Body of pancreas (tissue), 4 donors: ENCODE measurements at regions not wholly inside any gene's neighbourhood (a gene's known extent, or its start where the extent isn't known, plus 50 kb on each side); places are given as distances from the start of the nearest gene placed in this dataset.

Experiments used
- ATAC-seq: fragments of 150-250 bp; one replicate; pipeline ENCODE4 v1.9.1; 2016
- DNase-seq, 4 donors: peaks; one replicate each; pipeline ENCODE4 v3.0.0-alpha.2; 2019
- H3K27ac ChIP-seq, 4 donors: fragments of 200-600 bp; sonication (generic); 1 replicate in 3 of 4; 2 replicates in 1 of 4; pipeline versions ENCODE4 v1.5.1 to v1.6.1; 2016 to 2019; ENCODE audit warnings: mild to moderate bottlenecking in 1 of 4, mixed read lengths in 1 of 4, moderate library complexity in 1 of 4
- H3K27me3 ChIP-seq, 2 donors: fragments of 200-600 bp; sonication (generic); one replicate each; pipeline ENCODE4 v1.6.0; 2016; ENCODE audit warnings: mild to moderate bottlenecking in 1 of 2
- H3K36me3 ChIP-seq, 2 donors: fragments of 200-600 bp; sonication (generic); replicated peaks in 1 of 2; 2 replicates each; pipeline ENCODE4 v1.5.1; 2016; ENCODE audit warnings: low read depth in 2 of 2; ENCODE audit not compliant: insufficient read depth in 1 of 2
- H3K4me1 ChIP-seq: fragments of 200-600 bp; sonication (generic); one replicate; pipeline ENCODE4 v1.6.0; 2016
- H3K4me3 ChIP-seq, 2 donors: fragments of 200-600 bp; sonication (generic); 1 replicate in 1 of 2; 2 replicates in 1 of 2; pipeline ENCODE4 v1.5.1; 2016 to 2019
- H3K9me3 ChIP-seq, 3 donors: fragments of 200-600 bp; sonication (generic); 1 replicate in 2 of 3; 2 replicates in 1 of 3; pipeline ENCODE4 v1.5.1; 2016
- POLR2A ChIP-seq, 3 donors: fragments of 450-650 bp; IDR thresholded peaks; one replicate each; pipeline ENCODE4 v1.6.1; 2016; ENCODE audit warnings: antibody characterized with exemption in 3 of 3, mild to moderate bottlenecking in 2 of 3
- WGBS, 2 donors: methylation state at CpG; one replicate each; pipeline ENCODE4 v1.1.5; 2017; 5-methylcytosine and 5-hydroxymethylcytosine counted together
- intact Hi-C: fragments of 100-400 bp; cut with DNase I; formaldehyde crosslinking; loops from one replicate; pipeline ENCODE4 v1.15.1; 2023
- TF ChIP-seq, protein P1 (sequence below), 7 experiments: fragments of 450-650 bp in 4 of 7; fragments of 200-600 bp in 3 of 7; sonication (generic) in 3 of 7; IDR thresholded peaks; one replicate each; pipeline ENCODE4 v1.5.1; 2016 to 2019; ENCODE audit warnings: antibody characterized with exemption in 7 of 7

- DNase-seq = no peak
- no peaks in the 10 kb centered on the region for H3K9me3 ChIP-seq
- ATAC-seq = no peak
- no peaks in the 10 kb centered on the region for H3K36me3 ChIP-seq
- H3K4me3 ChIP-seq = no peak overlapping the region
- WGBS, 2 donors = 41 to 45% methylated on average over 3 of the region's 3 CpGs
- intact Hi-C loops = no loop called here
- no peaks in the 10 kb centered on the region for H3K4me1 ChIP-seq
- TF ChIP-seq, protein P1, sequence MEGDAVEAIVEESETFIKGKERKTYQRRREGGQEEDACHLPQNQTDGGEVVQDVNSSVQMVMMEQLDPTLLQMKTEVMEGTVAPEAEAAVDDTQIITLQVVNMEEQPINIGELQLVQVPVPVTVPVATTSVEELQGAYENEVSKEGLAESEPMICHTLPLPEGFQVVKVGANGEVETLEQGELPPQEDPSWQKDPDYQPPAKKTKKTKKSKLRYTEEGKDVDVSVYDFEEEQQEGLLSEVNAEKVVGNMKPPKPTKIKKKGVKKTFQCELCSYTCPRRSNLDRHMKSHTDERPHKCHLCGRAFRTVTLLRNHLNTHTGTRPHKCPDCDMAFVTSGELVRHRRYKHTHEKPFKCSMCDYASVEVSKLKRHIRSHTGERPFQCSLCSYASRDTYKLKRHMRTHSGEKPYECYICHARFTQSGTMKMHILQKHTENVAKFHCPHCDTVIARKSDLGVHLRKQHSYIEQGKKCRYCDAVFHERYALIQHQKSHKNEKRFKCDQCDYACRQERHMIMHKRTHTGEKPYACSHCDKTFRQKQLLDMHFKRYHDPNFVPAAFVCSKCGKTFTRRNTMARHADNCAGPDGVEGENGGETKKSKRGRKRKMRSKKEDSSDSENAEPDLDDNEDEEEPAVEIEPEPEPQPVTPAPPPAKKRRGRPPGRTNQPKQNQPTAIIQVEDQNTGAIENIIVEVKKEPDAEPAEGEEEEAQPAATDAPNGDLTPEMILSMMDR (IDR thresholded peaks at IDR 0.05) = no peak
- no peak for TF ChIP-seq POLR2A (IDR thresholded peaks at IDR 0.05)
- H3K27me3 ChIP-seq = no peaks in the 10 kb centered on the region
- no peak overlapping the region for H3K27ac ChIP-seq
Observed at GRCh38 chr5:117497601-117498000, 923.0 kb upstream of the SEMA6A start.

GRCh38 chr5:117496801-117497200, 922.2 kb upstream of the SEMA6A start:
- Histone ChIP-seq H3K9me3 (no peaks in the 10 kb centered on the region), H3K4me3 (no peak overlapping the region), H3K36me3 (no peaks in the 10 kb centered on the region), H3K27ac (no peak overlapping the region), H3K4me1 (no peaks in the 10 kb centered on the region), H3K27me3 (no peaks in the 10 kb centered on the region)
- intact Hi-C loops = no loop called here
- 46 to 50% methylated on average over 1 of the region's 1 CpG for WGBS, 2 donors
- ATAC-seq = no peak
- no peak for TF ChIP-seq POLR2A (IDR thresholded peaks at IDR 0.05)
- TF ChIP-seq, protein P1 (IDR thresholded peaks at IDR 0.05) = no peak
- no peak for DNase-seq

- 89% methylated on average over 2 of the region's 2 CpGs for WGBS, 2 donors
- DNase-seq = no peak
- no peak overlapping the region for H3K27ac ChIP-seq
- no peak for TF ChIP-seq POLR2A (IDR thresholded peaks at IDR 0.05)
- TF ChIP-seq, protein P1 (IDR thresholded peaks at IDR 0.05) = no peak
- no peaks in the 10 kb centered on the region for H3K4me1 ChIP-seq
- H3K4me3 ChIP-seq = no peak overlapping the region
- H3K27me3 ChIP-seq = no peaks in the 10 kb centered on the region
- no peak for ATAC-seq
- intact Hi-C loops = no loop called here
- H3K36me3 ChIP-seq = no peaks in the 10 kb centered on the region
- no peaks in the 10 kb centered on the region for H3K9me3 ChIP-seq
Observed at GRCh38 chr5:117494188-117494587, 919.6 kb upstream of the SEMA6A start.

DNA sequence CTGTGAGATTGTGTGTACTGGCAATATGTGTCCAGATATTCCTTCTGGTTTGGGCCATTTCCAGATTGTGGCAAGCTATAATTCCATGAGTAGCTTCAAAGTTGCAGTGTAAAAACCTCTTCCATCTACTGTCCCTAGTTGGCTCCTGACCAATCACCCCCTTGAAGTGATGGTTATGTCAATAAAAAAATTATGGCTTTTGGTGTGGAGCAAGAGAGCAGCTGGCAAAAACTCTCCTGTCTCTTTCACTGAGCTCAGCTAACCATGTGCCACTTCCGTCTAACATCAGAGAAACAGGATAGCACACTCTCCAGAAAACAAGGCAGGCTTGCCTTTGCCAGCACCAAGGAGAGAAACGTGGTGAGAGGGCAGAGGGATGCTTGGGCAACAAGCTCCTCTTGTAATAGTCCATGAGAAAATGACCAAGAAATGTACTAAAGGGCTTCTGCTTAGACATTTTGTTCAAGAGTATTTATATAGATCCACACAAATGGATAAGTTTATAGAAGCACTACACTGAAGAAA, 914.4 kb upstream of the SEMA6A start:
- Histone ChIP-seq H3K27me3 (no peaks in the 10 kb centered on the region), H3K27ac (no peak overlapping the region), H3K36me3 (no peaks in the 10 kb centered on the region), H3K4me1 (no peaks in the 10 kb centered on the region), H3K9me3 (no peaks in the 10 kb centered on the region), H3K4me3 (no peak overlapping the region)
- DNase-seq = no peak
- TF ChIP-seq, protein P1 (IDR thresholded peaks at IDR 0.05) = no peak
- no peak for TF ChIP-seq POLR2A (IDR thresholded peaks at IDR 0.05)
- 40 to 44% methylated on average over 2 of the region's 2 CpGs for WGBS, 2 donors
- intact Hi-C loops = no loop called here
- no peak for ATAC-seq

DNA sequence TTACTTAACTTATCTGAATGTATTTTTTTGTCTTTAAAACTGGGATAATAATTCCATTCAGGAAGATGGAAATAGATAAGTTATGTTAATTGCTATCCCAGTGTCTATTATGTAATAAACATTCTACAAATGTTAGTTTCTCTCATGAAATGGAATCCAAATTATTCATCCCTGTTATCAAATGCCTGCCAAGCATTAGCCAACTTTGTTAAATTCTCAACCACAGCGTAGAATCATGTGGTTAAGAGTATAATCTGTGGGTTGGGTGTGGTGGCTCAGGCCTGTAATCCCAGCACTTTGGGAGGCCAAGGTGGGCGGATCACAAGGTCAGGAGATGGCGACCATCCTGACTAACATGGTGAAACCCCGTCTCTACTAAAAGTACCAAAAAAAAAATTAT, 912.9 kb upstream of the SEMA6A start:
- no peaks in the 10 kb centered on the region for H3K4me1 ChIP-seq
- H3K9me3 ChIP-seq = no peaks in the 10 kb centered on the region
- no peak overlapping the region for H3K27ac ChIP-seq
- ATAC-seq (no peak), DNase-seq (no peak)
- no peak for TF ChIP-seq POLR2A (IDR thresholded peaks at IDR 0.05)
- TF ChIP-seq, protein P1 (IDR thresholded peaks at IDR 0.05) = no peak
- H3K4me3 ChIP-seq = no peak overlapping the region
- 83 to 89% methylated on average over 4 of the region's 4 CpGs for WGBS, 2 donors
- H3K36me3 ChIP-seq = no peaks in the 10 kb centered on the region
- H3K27me3 ChIP-seq = no peaks in the 10 kb centered on the region
- intact Hi-C loops = no loop called here
